GM12878 (cell line): ENCODE measurements at regions not wholly inside any gene's neighbourhood (a gene's known extent, or its start where the extent isn't known, plus 50 kb on each side); places are given as distances from the start of the nearest gene placed in this dataset.

Experiments
- ATAC-seq: fragments of 200-7000 bp; cut with Tn5 transposase; 3 replicates; pipeline ENCODE4 v1.9.1; 2020; ENCODE audit warnings: mild to moderate bottlenecking, moderate library complexity
- BruUV-seq: library from RNA; stranded (reverse); fragments of 400-500 nt; replicated peaks from 2 replicates; lab custom pipeline; 2021; lab: Mats Ljungman, UMichigan
- CTCF ChIA-PET: fragments of 300-600 bp; sonication (Branson Sonifier 250); formaldehyde crosslinking; extraction: SDS; loops from one replicate; lab custom pipeline; 2021; ENCODE audit warnings: inconsistent platforms; lab: Yijun Ruan, JAX
- POLR2A ChIA-PET: fragments of 350-600 bp; formaldehyde crosslinking; extraction: SDS; loops from one replicate; lab custom pipeline; 2021; ENCODE audit warnings: inconsistent platforms; lab: Charles Lee
- RAD21 ChIA-PET: fragments of 300-600 bp; sonication (Branson Sonifier 250); formaldehyde crosslinking; loops from one replicate; lab custom pipeline; 2023; ENCODE audit warnings: antibody characterized with exemption; ENCODE audit not compliant: unreplicated experiment; lab: Charles Lee
- SMC1A ChIA-PET: fragments of 300-600 bp; sonication (Branson Sonifier 250); formaldehyde crosslinking; loops from one replicate; lab custom pipeline; 2023; ENCODE audit not compliant: unreplicated experiment, uncharacterized antibody; lab: Charles Lee
- DNase-seq: peaks from one replicate; pipeline ENCODE4 v3.0.0-alpha.2; 2011; ENCODE audit warnings: low read depth, low spot score
- FAIRE-seq: peaks from 3 replicates; lab custom pipeline; 2011; peaks lifted over from hg19 to GRCh38; lab: Jason Lieb, UNC
- H2AFZ ChIP-seq: 2 replicates; pipeline ENCODE4 v1.6.0; 2011; ENCODE audit warnings: low read depth, low read length, control low read depth; ENCODE audit not compliant: control insufficient read depth
- H3K27ac ChIP-seq: 2 replicates; pipeline ENCODE4 v1.5.1; 2011; ENCODE audit warnings: control low read depth; ENCODE audit not compliant: control insufficient read depth, insufficient read depth
- H3K27me3 ChIP-seq, 2 experiments: replicated peaks in 1 of 2; 2 replicates each; pipeline versions ENCODE4 v1.6.0 to v1.6.1; 2011; ENCODE audit warnings: low read length in 1 of 2; ENCODE audit not compliant: control insufficient read depth in 2 of 2, insufficient read depth in 2 of 2
- H3K36me3 ChIP-seq, 2 experiments: 2 replicates each; pipeline ENCODE4 v1.5.1; 2011; ENCODE audit warnings: low read length in 1 of 2; ENCODE audit not compliant: control insufficient read depth in 2 of 2, insufficient read depth in 2 of 2
- H3K4me1 ChIP-seq: 2 replicates; pipeline ENCODE4 v1.6.1; 2011; ENCODE audit warnings: mild to moderate bottlenecking, low read length, moderate library complexity, mixed read lengths; ENCODE audit not compliant: control insufficient read depth, insufficient read depth
- H3K4me2 ChIP-seq: 2 replicates; pipeline ENCODE4 v1.6.0; 2011; ENCODE audit warnings: control low read depth; ENCODE audit not compliant: control insufficient read depth, insufficient read depth
- H3K4me3 ChIP-seq: fragments of 200-600 bp; sonication (generic); 2 replicates; pipeline ENCODE4 v1.5.1; 2016
- H3K79me2 ChIP-seq: 2 replicates; pipeline ENCODE4 v1.6.0; 2011; ENCODE audit warnings: low read length; ENCODE audit not compliant: control insufficient read depth, insufficient read depth
- H3K9ac ChIP-seq: 2 replicates; pipeline ENCODE4 v1.8.0; 2011; ENCODE audit warnings: low read length, control low read depth, mixed read lengths; ENCODE audit not compliant: control insufficient read depth, insufficient read depth
- H3K9me3 ChIP-seq: replicated peaks from 3 replicates; pipeline ENCODE4 v1.5.1; 2011; ENCODE audit warnings: mild to moderate bottlenecking, low read length; ENCODE audit not compliant: control insufficient read depth, insufficient read depth
- H4K20me1 ChIP-seq: 2 replicates; pipeline ENCODE4 v1.6.0; 2011; ENCODE audit not compliant: control insufficient read depth, insufficient read depth
- FOXM1 ChIP-seq: IDR thresholded peaks from 2 replicates; pipeline ENCODE4 v1.6.1; 2012; ENCODE audit warnings: low read depth, mild to moderate bottlenecking, inconsistent platforms, low read length, moderate library complexity
- GATAD2B ChIP-seq: fragments of 450-650 bp; conservative IDR thresholded peaks from 2 replicates; pipeline ENCODE4 v1.6.1; 2017; ENCODE audit warnings: low read depth, mild to moderate bottlenecking, moderate library complexity
- HDAC6 ChIP-seq: fragments of 200-600 bp; sonication (generic); IDR thresholded peaks from one replicate; pipeline ENCODE4 v1.8.0; 2017; ENCODE audit warnings: antibody characterized with exemption; ENCODE audit not compliant: unreplicated experiment
- KAT2A ChIP-seq: conservative IDR thresholded peaks from 2 replicates; pipeline ENCODE4 v1.6.1; 2011; ENCODE audit warnings: low read depth, low read length; ENCODE audit not compliant: control insufficient read depth
- NFYB ChIP-seq: IDR thresholded peaks from 2 replicates; pipeline ENCODE4 v1.6.1; 2011; ENCODE audit warnings: low read depth, mild to moderate bottlenecking, low read length, improper control_type of control experiment, moderate library complexity; ENCODE audit not compliant: insufficient read depth
- PAX8 ChIP-seq: fragments of 450-650 bp; IDR thresholded peaks from 2 replicates; pipeline ENCODE4 v1.6.1; 2017; ENCODE audit warnings: mild to moderate bottlenecking, moderate library complexity
- SKIL ChIP-seq: fragments of 450-650 bp; IDR thresholded peaks from 2 replicates; pipeline ENCODE4 v1.6.1; 2017; ENCODE audit warnings: mild to moderate bottlenecking, low read depth, inconsistent platforms; ENCODE audit not compliant: poor library complexity, severe bottlenecking
- SRF ChIP-seq, 2 experiments: IDR thresholded peaks; 2 replicates each; pipeline ENCODE4 v1.6.1; 2011; ENCODE audit warnings: low read depth in 2 of 2, low read length in 2 of 2, mild to moderate bottlenecking in 1 of 2, moderate library complexity in 1 of 2
- YY1 ChIP-seq: IDR thresholded peaks from 2 replicates; pipeline ENCODE4 v1.6.1; 2011; ENCODE audit warnings: low read depth, mild to moderate bottlenecking, low read length
- ZBED1 ChIP-seq: IDR thresholded peaks from 2 replicates; pipeline ENCODE4 v1.6.1; 2016; ENCODE audit warnings: borderline replicate concordance
- ZBTB4 ChIP-seq: fragments of 450-650 bp; formaldehyde crosslinking; IDR thresholded peaks from 2 replicates; pipeline ENCODE4 v1.4.0; 2022; ENCODE audit warnings: mild to moderate bottlenecking, moderate library complexity
- WGBS: methylation state at CpG from one replicate; pipeline ENCODE4 v1.1.6; 2016; ENCODE audit warnings: low lambda C conversion rate; ENCODE audit not compliant: insufficient replicate concordance, insufficient coverage; ENCODE audit errors: missing lambda C conversion rate; 5-methylcytosine and 5-hydroxymethylcytosine counted together
- in situ Hi-C: fragments of 300-500 bp; cut with MboI; formaldehyde crosslinking; loops from 9 replicates; pipeline ENCODE4 v1.14.3; 2018; ENCODE audit warnings: mixed read lengths
- intact Hi-C: fragments of 100-400 bp; cut with micrococcal nuclease; formaldehyde crosslinking; loops from one replicate; pipeline ENCODE4 v1.14.2; 2022; ENCODE audit not compliant: unreplicated experiment
- TF ChIP-seq, protein P1 (sequence below): fragments of 450-650 bp; IDR thresholded peaks from 2 replicates; pipeline ENCODE4 v1.6.1; 2018; ENCODE audit warnings: mild to moderate bottlenecking, low read depth, moderate library complexity; ENCODE audit not compliant: partially characterized antibody

- H4K20me1 ChIP-seq, result no peaks in the 10 kb centered on the region
- in situ Hi-C loops, result no loop called here
- no peak overlapping the region for H3K27ac ChIP-seq
- SMC1A ChIA-PET, result no interaction called here
- H3K36me3 ChIP-seq, result no peaks in the 10 kb centered on the region
- FAIRE-seq, result no peak
- CTCF ChIA-PET, result no interaction called here
- intact Hi-C loops, result no loop called here
- H3K4me3 ChIP-seq, result no peak overlapping the region
- no peaks in the 10 kb centered on the region for H3K9me3 ChIP-seq
- no peaks in the 10 kb centered on the region for H3K79me2 ChIP-seq
- TF ChIP-seq PAX8 (no peak), KAT2A (no peak), ZBED1 (no peak), SRF (IDR thresholded peaks at IDR 0.05; ENCODE audit: low read depth in 2 of 2, low read length in 2 of 2) (no peak), SKIL (no peak), ZBTB4 (CRISPR knock-in tag) (no peak), HDAC6 (no peak), FOXM1 (no peak), NFYB (no peak), GATAD2B (no peak), YY1 (no peak)
- TF ChIP-seq, protein P1, sequence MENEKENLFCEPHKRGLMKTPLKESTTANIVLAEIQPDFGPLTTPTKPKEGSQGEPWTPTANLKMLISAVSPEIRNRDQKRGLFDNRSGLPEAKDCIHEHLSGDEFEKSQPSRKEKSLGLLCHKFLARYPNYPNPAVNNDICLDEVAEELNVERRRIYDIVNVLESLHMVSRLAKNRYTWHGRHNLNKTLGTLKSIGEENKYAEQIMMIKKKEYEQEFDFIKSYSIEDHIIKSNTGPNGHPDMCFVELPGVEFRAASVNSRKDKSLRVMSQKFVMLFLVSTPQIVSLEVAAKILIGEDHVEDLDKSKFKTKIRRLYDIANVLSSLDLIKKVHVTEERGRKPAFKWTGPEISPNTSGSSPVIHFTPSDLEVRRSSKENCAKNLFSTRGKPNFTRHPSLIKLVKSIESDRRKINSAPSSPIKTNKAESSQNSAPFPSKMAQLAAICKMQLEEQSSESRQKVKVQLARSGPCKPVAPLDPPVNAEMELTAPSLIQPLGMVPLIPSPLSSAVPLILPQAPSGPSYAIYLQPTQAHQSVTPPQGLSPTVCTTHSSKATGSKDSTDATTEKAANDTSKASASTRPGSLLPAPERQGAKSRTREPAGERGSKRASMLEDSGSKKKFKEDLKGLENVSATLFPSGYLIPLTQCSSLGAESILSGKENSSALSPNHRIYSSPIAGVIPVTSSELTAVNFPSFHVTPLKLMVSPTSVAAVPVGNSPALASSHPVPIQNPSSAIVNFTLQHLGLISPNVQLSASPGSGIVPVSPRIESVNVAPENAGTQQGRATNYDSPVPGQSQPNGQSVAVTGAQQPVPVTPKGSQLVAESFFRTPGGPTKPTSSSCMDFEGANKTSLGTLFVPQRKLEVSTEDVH, result no peak
- no peak for DNase-seq
- H2AFZ ChIP-seq, result no peak overlapping the region
- no peak for ATAC-seq
- H3K4me1 ChIP-seq, result no peaks in the 10 kb centered on the region
- POLR2A ChIA-PET, result no interaction called here
- H3K27me3 ChIP-seq, result no peaks in the 10 kb centered on the region
- RAD21 ChIA-PET, result no interaction called here
- no peak overlapping the region for H3K9ac ChIP-seq
- 69% methylated on average over 2 of the region's 2 CpGs for WGBS
- H3K4me2 ChIP-seq, result no peak overlapping the region
- BruUV-seq, result no TSS peak
These were observed 188.5 kb upstream of the FERD3L start for GRCh38 chr7:19333706-19334105.
